ENCODE measurements at regions not wholly inside any gene's neighbourhood (a gene's known extent, or its start where the extent isn't known, plus 50 kb on each side); places are given as distances from the start of the nearest gene placed in this dataset.

DNA sequence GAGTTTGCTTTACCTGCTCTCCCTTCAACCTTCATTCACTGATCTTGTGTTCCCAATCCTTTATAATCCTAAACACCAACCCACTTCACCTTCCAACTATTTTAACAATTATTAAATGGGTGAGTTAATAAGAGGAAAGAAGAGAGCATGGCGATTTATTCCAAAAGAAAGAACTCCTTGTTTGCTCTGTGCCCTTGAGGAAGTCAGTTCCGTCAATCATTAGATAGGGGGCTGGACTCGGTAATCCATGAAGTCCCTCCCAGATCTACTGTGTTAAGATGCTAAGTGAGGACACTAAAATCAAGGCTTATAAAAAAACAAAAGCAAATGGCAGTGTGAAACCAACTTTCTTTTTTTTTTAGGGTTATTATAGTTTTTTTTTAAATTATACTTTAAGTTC is 589.9 kb downstream of the XIRP2 start:
- TF ChIP-seq, protein P1, sequence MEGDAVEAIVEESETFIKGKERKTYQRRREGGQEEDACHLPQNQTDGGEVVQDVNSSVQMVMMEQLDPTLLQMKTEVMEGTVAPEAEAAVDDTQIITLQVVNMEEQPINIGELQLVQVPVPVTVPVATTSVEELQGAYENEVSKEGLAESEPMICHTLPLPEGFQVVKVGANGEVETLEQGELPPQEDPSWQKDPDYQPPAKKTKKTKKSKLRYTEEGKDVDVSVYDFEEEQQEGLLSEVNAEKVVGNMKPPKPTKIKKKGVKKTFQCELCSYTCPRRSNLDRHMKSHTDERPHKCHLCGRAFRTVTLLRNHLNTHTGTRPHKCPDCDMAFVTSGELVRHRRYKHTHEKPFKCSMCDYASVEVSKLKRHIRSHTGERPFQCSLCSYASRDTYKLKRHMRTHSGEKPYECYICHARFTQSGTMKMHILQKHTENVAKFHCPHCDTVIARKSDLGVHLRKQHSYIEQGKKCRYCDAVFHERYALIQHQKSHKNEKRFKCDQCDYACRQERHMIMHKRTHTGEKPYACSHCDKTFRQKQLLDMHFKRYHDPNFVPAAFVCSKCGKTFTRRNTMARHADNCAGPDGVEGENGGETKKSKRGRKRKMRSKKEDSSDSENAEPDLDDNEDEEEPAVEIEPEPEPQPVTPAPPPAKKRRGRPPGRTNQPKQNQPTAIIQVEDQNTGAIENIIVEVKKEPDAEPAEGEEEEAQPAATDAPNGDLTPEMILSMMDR (conservative IDR thresholded peaks at IDR 0.05), result no peak
- no peak overlapping the region for H3K27ac ChIP-seq

DNA sequence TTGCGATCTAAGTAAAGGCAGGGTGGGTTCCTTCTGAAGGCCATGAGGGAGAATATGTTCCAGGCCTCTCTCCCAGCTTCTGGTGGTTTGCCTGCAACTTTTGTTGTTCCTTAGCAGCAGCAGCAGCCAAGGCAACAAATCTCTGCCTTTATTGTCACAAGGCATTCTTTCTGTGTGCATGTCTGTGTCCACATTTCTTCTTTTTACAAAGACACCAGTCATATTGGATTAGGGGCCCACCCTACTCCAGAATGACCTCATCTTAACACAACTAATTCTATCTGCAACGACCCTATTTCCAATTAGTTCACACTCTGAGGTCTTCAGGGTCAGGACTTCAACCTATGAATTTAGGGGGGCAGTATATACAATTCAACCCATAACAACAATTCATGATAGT is 587.5 kb downstream of the XIRP2 start:
- TF ChIP-seq, protein P1 (conservative IDR thresholded peaks at IDR 0.05), result no peak
- H3K27ac ChIP-seq, result no peak overlapping the region

DNA sequence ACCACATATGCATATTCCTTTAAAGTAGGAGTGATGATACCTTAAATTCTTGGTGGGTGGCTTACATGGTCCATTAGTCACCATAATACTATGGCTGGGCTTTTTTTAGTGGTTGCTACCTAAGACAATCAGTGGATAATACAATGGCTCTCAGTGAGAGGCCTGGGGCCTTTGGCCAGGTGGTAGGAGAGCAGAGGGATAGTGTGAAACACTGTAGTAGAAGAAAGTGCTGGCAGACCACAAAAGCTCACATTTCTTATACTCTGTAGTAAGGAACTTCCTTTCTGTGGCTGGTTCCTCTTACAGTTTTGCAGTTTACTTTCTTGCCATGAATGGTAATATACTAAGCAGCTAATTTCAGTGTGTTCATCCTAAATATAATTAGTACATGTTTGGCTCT is 583.5 kb downstream of the XIRP2 start:
- no peak overlapping the region for H3K27ac ChIP-seq
- TF ChIP-seq, protein P1 (conservative IDR thresholded peaks at IDR 0.05), result no peak

DNA sequence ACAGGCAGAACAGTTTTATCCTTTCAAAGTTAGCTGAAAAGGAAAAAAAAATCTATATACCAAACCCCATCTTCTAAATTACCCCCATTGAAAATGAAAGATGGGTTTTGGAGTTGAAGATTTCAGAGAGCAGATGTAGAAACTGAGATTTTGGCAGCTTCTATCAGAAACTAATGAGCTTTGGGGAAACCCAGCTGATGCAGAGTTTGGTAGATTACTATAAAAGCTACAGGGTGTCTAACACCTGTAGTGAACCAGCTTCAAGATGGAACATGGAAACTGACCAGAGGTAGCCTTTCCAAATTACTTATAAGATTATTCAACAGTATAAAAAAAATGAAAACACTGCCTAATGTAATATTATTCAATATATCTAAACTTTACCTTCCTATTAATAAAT is 583.1 kb downstream of the XIRP2 start:
- H3K27ac ChIP-seq, result no peak overlapping the region
- TF ChIP-seq, protein P1 (conservative IDR thresholded peaks at IDR 0.05), result no peak

DNA sequence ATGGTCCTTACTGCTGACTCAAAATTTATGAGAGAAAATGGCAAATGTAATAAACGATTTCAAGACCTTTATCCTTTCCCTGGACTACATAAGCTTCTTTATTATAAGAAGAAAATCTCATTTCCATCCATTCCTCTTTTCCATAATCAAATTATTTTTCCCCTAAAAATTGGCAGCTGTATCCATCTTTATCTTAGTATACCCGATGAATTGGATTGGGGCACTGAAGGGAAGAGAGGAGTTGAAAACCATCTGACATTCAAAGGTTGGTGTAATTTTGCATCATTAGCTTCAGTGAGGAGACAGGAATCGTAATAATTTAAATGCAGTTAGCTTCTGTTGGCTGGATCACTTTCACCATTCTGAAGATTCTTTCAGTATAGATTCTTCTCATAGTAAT is 574.1 kb downstream of the XIRP2 start:
- no peak overlapping the region for H3K27ac ChIP-seq
- TF ChIP-seq, protein P1 (conservative IDR thresholded peaks at IDR 0.05), result no peak

DNA sequence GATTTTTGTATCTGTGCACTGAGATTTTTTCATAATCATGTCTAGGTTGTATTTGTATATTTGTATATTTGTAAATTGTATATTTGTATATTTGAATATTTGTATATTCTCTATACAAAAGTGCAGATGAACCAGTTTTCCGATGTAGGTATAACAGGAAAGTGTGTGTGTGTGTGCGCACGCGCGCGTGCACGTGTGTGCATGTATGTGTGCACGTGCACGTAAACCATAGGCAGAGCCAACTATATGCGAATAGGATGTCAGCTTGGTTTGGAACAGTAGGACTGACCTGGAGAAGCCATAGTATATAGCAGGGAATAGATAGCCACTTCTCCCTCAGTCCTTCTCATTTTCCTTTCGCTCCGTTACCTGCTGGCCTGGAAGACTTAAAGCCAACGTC is 565.8 kb downstream of the XIRP2 start:
- TF ChIP-seq, protein P1 (conservative IDR thresholded peaks at IDR 0.05), result no peak

DNA sequence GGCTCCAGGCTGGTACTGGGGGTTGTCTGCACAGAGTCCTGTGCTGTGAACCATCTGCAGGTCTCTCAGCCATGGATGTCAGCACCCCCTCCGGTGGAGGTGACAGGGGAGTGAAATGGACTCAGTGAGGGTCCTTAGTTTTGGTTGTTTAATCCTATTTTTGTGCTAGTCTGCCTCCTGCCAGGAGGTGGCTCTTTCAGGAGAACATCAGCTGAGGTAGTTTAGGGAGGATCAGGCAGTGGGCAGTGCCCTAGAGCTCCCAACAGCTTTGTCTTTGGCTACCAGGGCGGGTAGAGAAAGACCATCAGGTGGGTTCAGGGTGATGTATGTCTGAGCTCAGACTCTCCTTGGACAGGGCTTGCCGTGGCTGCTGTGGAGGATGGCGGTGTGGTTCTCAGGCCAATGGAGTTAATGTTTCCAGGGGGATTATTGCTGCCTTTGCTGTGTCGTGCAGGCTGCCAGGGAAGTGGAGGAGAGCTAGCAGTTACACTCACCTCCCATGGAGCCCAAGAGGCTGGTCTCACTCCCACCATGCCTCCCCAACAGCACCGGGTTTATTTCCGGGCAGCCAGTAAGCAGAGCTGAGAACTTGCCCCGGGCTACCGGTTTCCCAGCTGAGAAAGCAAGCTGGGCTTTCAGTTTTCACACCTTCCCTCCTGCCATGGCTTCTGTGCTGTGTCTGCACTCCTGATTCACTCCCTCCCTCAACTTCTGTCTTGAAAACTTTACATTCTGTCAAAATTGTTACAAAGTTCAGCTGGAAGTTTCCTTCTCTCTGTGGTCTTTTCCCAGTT is 563.4 kb downstream of the XIRP2 start:
- no peak overlapping the region for H3K27ac ChIP-seq
- TF ChIP-seq, protein P1 (conservative IDR thresholded peaks at IDR 0.05), result peak; percentile 29; the same call in 1 of the 2 replicates

More for the DNA sequence above, 565.8 kb downstream of the XIRP2 start:
- H3K27ac ChIP-seq, result no peak overlapping the region

Measured in VCaP (cell line).